AG08395 (cell line): ENCODE measurements at regions not wholly inside any gene's neighbourhood (a gene's known extent, or its start where the extent isn't known, plus 50 kb on each side); places are given as distances from the start of the nearest gene placed in this dataset.

Source experiments
- DNase-seq: peaks from one replicate; pipeline ENCODE4 v3.0.0; 2012; ENCODE audit warnings: mixed read lengths, low spot score

GRCh38 chr10:20948686-20949327, 51.7 kb upstream of the NEBL start:
- no peak for DNase-seq
